DOHH2 (cell line): ENCODE measurements at regions not wholly inside any gene's neighbourhood (a gene's known extent, or its start where the extent isn't known, plus 50 kb on each side); places are given as distances from the start of the nearest gene placed in this dataset.

Source experiments
- H3F3A ChIP-seq: fragments of 200-600 bp; sonication (generic), shearing (Covaris generic); 2 replicates; pipeline ENCODE4 v1.6.0; 2016; ENCODE audit warnings: antibody characterized with exemption, mild to moderate bottlenecking; ENCODE audit not compliant: control insufficient read depth, insufficient read depth
- H3K27ac ChIP-seq: fragments of 200-600 bp; sonication (generic); 2 replicates; pipeline ENCODE4 v1.5.1; 2014; ENCODE audit warnings: low read depth, mild to moderate bottlenecking, low read length, moderate library complexity
- H3K27me3 ChIP-seq: fragments of 200-600 bp; sonication (generic); 2 replicates; pipeline ENCODE4 v1.6.1; 2014; ENCODE audit warnings: mild to moderate bottlenecking, low read length, mixed read lengths; ENCODE audit not compliant: control insufficient read depth
- H3K36me3 ChIP-seq: fragments of 200-600 bp; sonication (generic); 2 replicates; pipeline ENCODE4 v1.6.1; 2014; ENCODE audit warnings: mild to moderate bottlenecking, low read length, moderate library complexity, mixed read lengths; ENCODE audit not compliant: control insufficient read depth
- H3K4me1 ChIP-seq: fragments of 200-600 bp; sonication (generic); 2 replicates; pipeline ENCODE4 v1.6.1; 2014; ENCODE audit warnings: mild to moderate bottlenecking, low read length, mixed read lengths; ENCODE audit not compliant: control insufficient read depth
- H3K4me2 ChIP-seq: fragments of 200-600 bp; sonication (generic); 2 replicates; pipeline ENCODE4 v1.6.0; 2014; ENCODE audit warnings: mild to moderate bottlenecking, low read length, moderate library complexity
- H3K4me3 ChIP-seq: fragments of 200-600 bp; sonication (generic); 2 replicates; pipeline ENCODE4 v1.5.1; 2014; ENCODE audit warnings: mild to moderate bottlenecking, low read length, mixed read lengths
- H3K79me2 ChIP-seq: fragments of 200-600 bp; sonication (generic); 2 replicates; pipeline ENCODE4 v1.6.1; 2014; ENCODE audit warnings: mild to moderate bottlenecking, low read length, mixed read lengths; ENCODE audit not compliant: control insufficient read depth
- H3K9me2 ChIP-seq: fragments of 200-600 bp; sonication (generic); replicated peaks from 2 replicates; pipeline ENCODE4 v1.6.1; 2014; ENCODE audit warnings: mild to moderate bottlenecking, low read length, mixed read lengths; ENCODE audit not compliant: control insufficient read depth
- H3K9me3 ChIP-seq: fragments of 200-600 bp; sonication (generic); 2 replicates; pipeline ENCODE4 v1.6.1; 2014; ENCODE audit warnings: antibody characterized with exemption, low read length, mixed read lengths; ENCODE audit not compliant: control insufficient read depth, insufficient read depth
- H4K20me1 ChIP-seq: fragments of 200-600 bp; sonication (generic); 2 replicates; pipeline ENCODE4 v1.6.0; 2014; ENCODE audit warnings: low read depth, mild to moderate bottlenecking, antibody characterized with exemption, low read length, moderate library complexity; ENCODE audit not compliant: control insufficient read depth, insufficient read depth
- EZH2phosphoT487 ChIP-seq: fragments of 200-600 bp; sonication (generic); IDR thresholded peaks from 2 replicates; pipeline ENCODE4 v1.6.1; 2017; ENCODE audit warnings: borderline replicate concordance, mild to moderate bottlenecking, antibody characterized with exemption, low read length, moderate library complexity, mixed read lengths
- TF ChIP-seq, protein P1 (sequence below): fragments of 200-600 bp; sonication (generic); IDR thresholded peaks from one replicate; pipeline ENCODE4 v1.5.1; 2014; ENCODE audit warnings: antibody characterized with exemption, mild to moderate bottlenecking, low read depth, low read length; ENCODE audit not compliant: poor library complexity, severe bottlenecking

DNA sequence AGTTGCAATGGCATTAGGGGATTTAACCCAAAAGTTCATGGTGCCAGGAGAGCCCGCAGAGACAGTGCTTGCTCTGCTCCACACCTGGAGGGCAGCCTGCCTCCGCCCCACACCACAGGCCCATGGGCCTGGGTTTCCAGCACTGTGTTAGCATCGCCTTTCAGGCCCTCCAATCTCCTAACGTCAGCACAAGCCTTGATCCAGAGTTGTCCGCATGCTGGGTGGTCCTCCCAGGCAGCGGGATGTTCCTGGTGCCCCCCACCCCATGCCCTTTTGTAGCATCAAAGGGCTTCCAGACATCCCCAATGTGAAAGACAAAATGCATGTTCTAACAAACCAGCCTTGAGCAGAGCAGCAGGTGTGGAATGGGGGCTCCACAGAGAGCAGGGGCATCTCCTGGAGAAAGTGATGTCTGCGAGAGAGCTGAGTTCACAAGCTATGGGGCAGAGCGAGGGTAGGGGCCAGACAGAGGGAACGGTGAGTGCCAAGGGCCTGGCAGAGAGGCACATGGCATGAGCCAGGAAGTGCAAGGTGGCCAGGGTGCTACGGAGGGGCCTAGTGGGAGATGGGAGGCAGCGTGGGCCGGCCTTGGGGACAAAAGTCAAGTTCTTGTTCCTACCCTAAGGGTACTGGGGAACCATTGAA, 119.2 kb downstream of the CYP26B1 start:
- Histone ChIP-seq H3K4me1 (no peaks in the 10 kb centered on the region), H3K4me2 (no peak overlapping the region), H3K9me2 (no peaks in the 10 kb centered on the region), H3K79me2 (no peaks in the 10 kb centered on the region), H3K27me3 (no peaks in the 10 kb centered on the region), H3K36me3 (no peaks in the 10 kb centered on the region), H3K27ac (no peak overlapping the region), H3K4me3 (no peak overlapping the region), H4K20me1 (no peaks in the 10 kb centered on the region), H3K9me3 (no peaks in the 10 kb centered on the region), H3F3A (no peaks in the 10 kb centered on the region)
- no peak for TF ChIP-seq EZH2phosphoT487
- TF ChIP-seq, protein P1, sequence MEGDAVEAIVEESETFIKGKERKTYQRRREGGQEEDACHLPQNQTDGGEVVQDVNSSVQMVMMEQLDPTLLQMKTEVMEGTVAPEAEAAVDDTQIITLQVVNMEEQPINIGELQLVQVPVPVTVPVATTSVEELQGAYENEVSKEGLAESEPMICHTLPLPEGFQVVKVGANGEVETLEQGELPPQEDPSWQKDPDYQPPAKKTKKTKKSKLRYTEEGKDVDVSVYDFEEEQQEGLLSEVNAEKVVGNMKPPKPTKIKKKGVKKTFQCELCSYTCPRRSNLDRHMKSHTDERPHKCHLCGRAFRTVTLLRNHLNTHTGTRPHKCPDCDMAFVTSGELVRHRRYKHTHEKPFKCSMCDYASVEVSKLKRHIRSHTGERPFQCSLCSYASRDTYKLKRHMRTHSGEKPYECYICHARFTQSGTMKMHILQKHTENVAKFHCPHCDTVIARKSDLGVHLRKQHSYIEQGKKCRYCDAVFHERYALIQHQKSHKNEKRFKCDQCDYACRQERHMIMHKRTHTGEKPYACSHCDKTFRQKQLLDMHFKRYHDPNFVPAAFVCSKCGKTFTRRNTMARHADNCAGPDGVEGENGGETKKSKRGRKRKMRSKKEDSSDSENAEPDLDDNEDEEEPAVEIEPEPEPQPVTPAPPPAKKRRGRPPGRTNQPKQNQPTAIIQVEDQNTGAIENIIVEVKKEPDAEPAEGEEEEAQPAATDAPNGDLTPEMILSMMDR, result no peak

GRCh38 chr2:72027426-72028161, 120.1 kb downstream of the CYP26B1 start:
- H3K9me2 ChIP-seq, result no peaks in the 10 kb centered on the region
- no peaks in the 10 kb centered on the region for H3F3A ChIP-seq
- H3K4me1 ChIP-seq, result no peaks in the 10 kb centered on the region
- no peaks in the 10 kb centered on the region for H3K27me3 ChIP-seq
- no peak for TF ChIP-seq EZH2phosphoT487
- TF ChIP-seq, protein P1, result no peak
- no peak overlapping the region for H3K4me2 ChIP-seq
- H4K20me1 ChIP-seq, result no peaks in the 10 kb centered on the region
- no peaks in the 10 kb centered on the region for H3K79me2 ChIP-seq
- no peaks in the 10 kb centered on the region for H3K9me3 ChIP-seq
- no peak overlapping the region for H3K27ac ChIP-seq
- no peaks in the 10 kb centered on the region for H3K36me3 ChIP-seq
- no peak overlapping the region for H3K4me3 ChIP-seq

DNA sequence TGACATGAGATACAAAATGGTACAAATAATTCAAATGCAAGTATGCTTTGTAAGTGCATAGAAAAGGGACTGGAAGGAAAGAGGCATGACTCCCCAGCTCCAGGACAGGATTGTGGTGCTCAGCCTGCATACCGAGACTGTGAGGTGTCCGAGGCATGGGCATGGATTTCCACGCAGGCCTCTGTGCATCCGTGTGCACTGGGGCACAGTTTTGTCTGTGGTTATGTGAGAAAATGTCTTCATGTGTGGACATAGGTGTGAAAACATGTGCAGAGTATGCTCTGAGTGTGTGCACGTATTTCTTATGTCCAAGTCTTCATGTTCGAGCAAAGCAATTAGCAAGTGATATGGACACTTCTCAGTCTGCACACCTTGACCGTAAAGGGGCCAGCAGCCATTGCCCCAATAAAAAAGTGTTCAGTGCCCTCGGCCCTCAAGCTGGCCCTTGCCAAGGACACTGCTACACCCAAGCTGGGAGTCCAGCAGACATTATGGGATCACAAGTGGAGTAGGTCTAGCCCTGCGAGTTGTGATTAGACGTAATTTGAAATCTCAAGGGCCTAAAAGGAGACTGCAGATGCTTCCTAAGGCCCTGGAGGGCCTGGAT, 120.7 kb downstream of the CYP26B1 start:
- H3K4me2 ChIP-seq, result no peak overlapping the region
- no peaks in the 10 kb centered on the region for H3K27me3 ChIP-seq
- no peak overlapping the region for H3K27ac ChIP-seq
- no peaks in the 10 kb centered on the region for H3K9me3 ChIP-seq
- no peaks in the 10 kb centered on the region for H3K79me2 ChIP-seq
- no peak overlapping the region for H3K4me3 ChIP-seq
- TF ChIP-seq, protein P1, result no peak
- H3F3A ChIP-seq, result no peaks in the 10 kb centered on the region
- no peaks in the 10 kb centered on the region for H3K36me3 ChIP-seq
- H3K9me2 ChIP-seq, result no peaks in the 10 kb centered on the region
- H3K4me1 ChIP-seq, result no peaks in the 10 kb centered on the region
- no peaks in the 10 kb centered on the region for H4K20me1 ChIP-seq
